ENCODE measurements at regions not wholly inside any gene's neighbourhood (a gene's known extent, or its start where the extent isn't known, plus 50 kb on each side); places are given as distances from the start of the nearest gene placed in this dataset.

- DNase-seq (ENCODE audit: low spot score in 2 of 2) = no peak
- Mint-ChIP-seq H3K4me3 (no peak overlapping the region), H3K9me3 (no peaks in the 10 kb centered on the region), H3K27ac (no peak overlapping the region), H3K4me1 (no peaks in the 10 kb centered on the region), H3K36me3 (no peaks in the 10 kb centered on the region)
- ATAC-seq = no peak
These were observed 86.8 kb upstream of the RGS4 start for GRCh38 chr1:162982364-162982763.

DNA sequence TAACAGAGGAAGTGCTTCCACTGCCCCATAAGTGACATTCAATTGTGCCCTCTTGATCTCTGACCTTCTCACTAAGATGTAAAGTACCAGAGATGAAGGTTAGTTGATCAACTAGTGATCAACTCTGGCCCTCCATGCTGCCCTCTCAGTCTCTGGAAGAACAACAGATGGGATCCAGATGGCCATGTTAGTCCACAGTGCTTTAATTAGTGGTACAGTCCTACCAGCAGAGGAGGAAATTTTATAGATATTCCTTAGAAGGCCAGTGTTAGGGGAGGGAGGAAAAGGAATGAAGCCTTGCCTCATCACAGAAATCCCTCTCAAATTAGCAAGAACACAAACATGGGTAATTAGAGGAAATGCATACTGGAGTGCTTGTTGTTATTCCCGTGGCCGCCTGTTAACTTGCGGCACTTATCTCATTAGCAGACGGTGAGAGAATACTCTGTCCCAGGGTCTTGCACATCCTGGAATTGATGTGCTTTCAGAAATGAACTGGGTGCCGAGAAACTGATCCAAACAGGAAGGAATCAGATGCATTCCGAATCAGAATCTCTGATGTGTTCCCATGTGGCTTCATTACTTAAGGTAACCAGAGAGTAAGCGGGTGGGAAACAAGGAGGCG, 91.1 kb upstream of the RGS4 start:
- Mint-ChIP-seq H3K27ac (no peak overlapping the region), H3K4me1 (no peaks in the 10 kb centered on the region), H3K36me3 (no peaks in the 10 kb centered on the region), H3K9me3 (no peaks in the 10 kb centered on the region), H3K4me3 (no peak overlapping the region)
- DNase-seq (ENCODE audit: low spot score in 2 of 2) = no peak
- no peak for ATAC-seq

DNA sequence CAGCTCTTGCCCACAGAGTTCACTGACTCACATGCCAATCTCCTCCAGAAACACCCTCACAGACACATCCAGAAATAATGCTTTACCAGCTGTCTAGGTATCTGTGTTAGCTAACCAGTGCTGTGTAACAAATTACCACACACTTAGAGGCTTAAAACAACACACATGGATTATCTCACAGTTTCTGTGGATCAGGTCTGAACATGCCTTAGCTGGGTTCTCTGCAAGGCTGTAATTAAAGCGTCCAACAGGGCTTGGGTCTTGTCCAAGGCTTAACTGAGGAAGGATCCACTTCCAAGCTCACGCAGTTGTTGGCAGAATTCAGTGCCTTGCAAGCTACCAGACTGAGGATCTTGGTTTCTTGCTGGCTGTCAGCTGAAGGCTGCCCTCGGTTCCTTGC, 92.5 kb upstream of the RGS4 start:
- Mint-ChIP-seq H3K4me1 (no peaks in the 10 kb centered on the region), H3K9me3 (no peaks in the 10 kb centered on the region), H3K4me3 (no peak overlapping the region), H3K27ac (no peak overlapping the region), H3K36me3 (no peaks in the 10 kb centered on the region)
- no peak for ATAC-seq
- no peak for DNase-seq (ENCODE audit: low spot score in 2 of 2)

- H3K4me3 Mint-ChIP-seq = no peak overlapping the region
- H3K9me3 Mint-ChIP-seq = no peaks in the 10 kb centered on the region
- no peak for DNase-seq (ENCODE audit: low spot score in 2 of 2)
- ATAC-seq = no peak
- no peaks in the 10 kb centered on the region for H3K36me3 Mint-ChIP-seq
- H3K27ac Mint-ChIP-seq = no peak overlapping the region
- H3K4me1 Mint-ChIP-seq = no peaks in the 10 kb centered on the region
These were observed 94.4 kb upstream of the RGS4 start for GRCh38 chr1:162974810-162975209.

GRCh38 chr1:162973381-162973795, 95.8 kb upstream of the RGS4 start:
- H3K4me1 Mint-ChIP-seq = no peaks in the 10 kb centered on the region
- no peak overlapping the region for H3K4me3 Mint-ChIP-seq
- no peak overlapping the region for H3K27ac Mint-ChIP-seq
- ATAC-seq = no peak
- no peaks in the 10 kb centered on the region for H3K9me3 Mint-ChIP-seq
- DNase-seq (ENCODE audit: low spot score in 2 of 2) = no peak
- H3K36me3 Mint-ChIP-seq = no peaks in the 10 kb centered on the region

DNA sequence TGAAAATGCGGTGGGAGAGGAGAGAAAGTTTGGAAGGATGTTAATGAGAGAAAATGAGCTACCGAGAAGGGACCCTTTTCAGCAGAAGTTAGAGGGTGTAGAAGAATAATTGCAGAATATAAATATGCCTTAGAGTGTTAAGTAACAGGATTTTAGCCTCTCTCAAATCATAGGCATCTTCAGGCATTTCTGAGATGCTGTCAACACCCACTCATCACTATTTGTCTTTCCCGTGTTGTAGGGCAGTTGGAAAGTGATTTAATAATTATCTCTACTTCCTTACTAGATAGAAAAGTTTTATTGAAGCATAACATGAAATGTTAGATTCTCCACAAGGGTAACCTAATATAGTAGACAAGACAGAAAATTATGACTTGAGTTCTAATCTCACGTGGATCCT, 96.4 kb upstream of the RGS4 start:
- DNase-seq (ENCODE audit: low spot score in 2 of 2) (no peak), ATAC-seq (no peak)
- Mint-ChIP-seq H3K4me3 (no peak overlapping the region), H3K9me3 (no peaks in the 10 kb centered on the region), H3K27ac (no peak overlapping the region), H3K4me1 (no peaks in the 10 kb centered on the region), H3K36me3 (no peaks in the 10 kb centered on the region)

- Mint-ChIP-seq H3K4me1 (no peaks in the 10 kb centered on the region), H3K9me3 (no peaks in the 10 kb centered on the region), H3K4me3 (no peak overlapping the region), H3K36me3 (no peaks in the 10 kb centered on the region), H3K27ac (no peak overlapping the region)
- ATAC-seq (no peak), DNase-seq (ENCODE audit: low spot score in 2 of 2) (no peak)
These were observed 99.1 kb upstream of the RGS4 start for GRCh38 chr1:162970021-162970420.

GRCh38 chr1:162966613-162967012, 102.5 kb upstream of the RGS4 start:
- no peak for DNase-seq (ENCODE audit: low spot score in 2 of 2)
- no peaks in the 10 kb centered on the region for H3K36me3 Mint-ChIP-seq
- no peak overlapping the region for H3K4me3 Mint-ChIP-seq
- ATAC-seq = no peak
- H3K9me3 Mint-ChIP-seq = peaks cover 3% of the 10 kb centered on the region
- no peaks in the 10 kb centered on the region for H3K4me1 Mint-ChIP-seq
- no peak overlapping the region for H3K27ac Mint-ChIP-seq

- no peaks in the 10 kb centered on the region for H3K36me3 Mint-ChIP-seq
- peaks cover 3% of the 10 kb centered on the region for H3K9me3 Mint-ChIP-seq
- H3K4me3 Mint-ChIP-seq = no peak overlapping the region
- H3K4me1 Mint-ChIP-seq = no peaks in the 10 kb centered on the region
- no peak for ATAC-seq
- no peak for DNase-seq (ENCODE audit: low spot score in 2 of 2)
- no peak overlapping the region for H3K27ac Mint-ChIP-seq
These were observed 103.9 kb upstream of the CCDC190 start for GRCh38 chr1:162964901-162965300.

DNA sequence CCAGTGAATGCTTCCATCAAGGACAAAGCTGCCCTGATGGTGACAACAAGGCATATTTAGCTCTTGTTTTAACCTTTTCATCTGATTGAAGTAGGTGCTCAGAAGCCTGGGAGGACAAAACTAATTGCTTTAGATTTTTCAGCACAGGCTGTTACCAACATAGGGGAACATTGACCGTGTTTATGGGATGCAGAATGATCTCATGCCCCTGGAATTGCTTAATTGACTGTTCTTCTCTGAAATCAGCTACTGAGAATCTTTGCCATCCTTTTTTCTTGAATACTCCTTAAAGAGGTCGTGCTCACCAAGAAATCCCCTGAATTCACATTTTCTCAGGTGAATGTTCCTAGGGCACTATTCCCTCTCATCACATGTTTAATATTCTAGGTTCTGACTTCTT, 95.9 kb upstream of the CCDC190 start:
- Mint-ChIP-seq H3K4me3 (no peak overlapping the region), H3K36me3 (no peaks in the 10 kb centered on the region)
- DNase-seq (ENCODE audit: low spot score in 2 of 2) = no peak

DNA sequence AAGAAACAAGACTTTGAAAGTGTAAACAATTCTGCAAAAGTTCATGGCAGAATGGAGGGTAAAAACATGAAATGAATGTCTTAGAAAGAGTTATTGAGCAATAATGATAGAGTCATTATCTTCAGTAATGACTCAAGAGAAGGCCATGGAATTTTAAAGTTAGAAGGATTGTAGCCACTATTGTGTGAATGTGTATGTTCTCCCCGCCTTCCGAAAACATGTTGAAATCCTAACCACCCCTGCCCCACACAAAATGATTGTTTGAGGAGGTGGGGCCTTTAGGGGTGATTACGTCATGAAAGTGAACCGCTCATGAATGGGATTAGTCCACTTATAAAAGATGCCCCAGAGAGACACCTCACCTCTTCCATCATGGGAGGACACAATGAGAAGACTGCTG, 93.8 kb upstream of the CCDC190 start:
- DNase-seq (ENCODE audit: low spot score in 2 of 2) (no peak), ATAC-seq (no peak)
- H3K36me3 Mint-ChIP-seq = no peaks in the 10 kb centered on the region
- no peak overlapping the region for H3K4me3 Mint-ChIP-seq
- no peaks in the 10 kb centered on the region for H3K4me1 Mint-ChIP-seq
- no peak overlapping the region for H3K27ac Mint-ChIP-seq
- no peaks in the 10 kb centered on the region for H3K9me3 Mint-ChIP-seq

More for the DNA sequence above, 95.9 kb upstream of the CCDC190 start:
- Mint-ChIP-seq H3K9me3 (no peaks in the 10 kb centered on the region), H3K4me1 (no peaks in the 10 kb centered on the region), H3K27ac (no peak overlapping the region)
- no peak for ATAC-seq

GRCh38 chr1:162952956-162953355, 92.0 kb upstream of the CCDC190 start:
- H3K9me3 Mint-ChIP-seq = no peaks in the 10 kb centered on the region
- H3K27ac Mint-ChIP-seq = no peak overlapping the region
- no peak for ATAC-seq
- no peak overlapping the region for H3K4me3 Mint-ChIP-seq
- DNase-seq (ENCODE audit: low spot score in 2 of 2) = no peak
- H3K4me1 Mint-ChIP-seq = no peaks in the 10 kb centered on the region
- H3K36me3 Mint-ChIP-seq = no peaks in the 10 kb centered on the region

DNA sequence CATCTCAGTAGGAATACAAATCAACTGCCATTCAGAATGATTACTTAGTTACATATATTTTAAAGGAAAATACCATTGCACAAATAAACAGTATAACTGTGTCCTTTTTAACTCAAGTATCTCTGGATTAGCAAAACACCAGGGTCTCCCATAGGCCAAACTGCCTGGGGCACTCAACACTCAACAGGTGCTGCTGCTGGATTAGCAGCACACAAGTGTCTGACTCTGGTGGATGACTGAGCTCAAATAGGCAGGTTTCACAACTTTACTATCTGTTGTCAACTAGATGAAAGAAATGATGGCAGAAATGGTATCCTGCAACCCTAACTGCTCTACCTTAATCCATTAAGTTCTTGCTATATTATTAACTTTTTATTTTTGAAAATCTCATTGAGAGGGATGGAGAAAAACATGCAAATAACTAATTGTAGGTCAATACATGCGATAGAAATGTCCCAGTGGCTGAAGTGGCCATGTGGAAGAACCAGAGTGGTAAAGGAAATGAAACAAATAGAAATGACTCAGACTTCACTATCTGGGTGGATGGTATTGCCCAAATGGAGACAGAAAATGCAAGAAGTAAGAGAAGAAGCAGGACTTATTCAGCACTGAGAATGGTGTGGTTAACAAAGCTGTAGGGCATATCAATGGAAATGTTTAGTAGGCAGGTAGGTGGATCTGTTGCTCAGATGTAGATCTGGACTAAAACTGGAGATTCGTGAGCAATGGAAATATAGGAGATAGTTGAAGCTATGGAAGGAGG, 90.8 kb upstream of the CCDC190 start:
- Mint-ChIP-seq H3K4me1 (no peaks in the 10 kb centered on the region), H3K4me3 (no peak overlapping the region), H3K27ac (no peak overlapping the region), H3K36me3 (no peaks in the 10 kb centered on the region), H3K9me3 (no peaks in the 10 kb centered on the region)
- DNase-seq (ENCODE audit: low spot score in 2 of 2) = no peak
- peak; percentile 72 for ATAC-seq

GRCh38 chr1:162950187-162950586, 89.2 kb upstream of the CCDC190 start:
- Mint-ChIP-seq H3K4me1 (no peaks in the 10 kb centered on the region), H3K27ac (no peak overlapping the region), H3K36me3 (no peaks in the 10 kb centered on the region), H3K4me3 (no peak overlapping the region), H3K9me3 (no peaks in the 10 kb centered on the region)
- DNase-seq (ENCODE audit: low spot score in 2 of 2) (no peak), ATAC-seq (no peak)

DNA sequence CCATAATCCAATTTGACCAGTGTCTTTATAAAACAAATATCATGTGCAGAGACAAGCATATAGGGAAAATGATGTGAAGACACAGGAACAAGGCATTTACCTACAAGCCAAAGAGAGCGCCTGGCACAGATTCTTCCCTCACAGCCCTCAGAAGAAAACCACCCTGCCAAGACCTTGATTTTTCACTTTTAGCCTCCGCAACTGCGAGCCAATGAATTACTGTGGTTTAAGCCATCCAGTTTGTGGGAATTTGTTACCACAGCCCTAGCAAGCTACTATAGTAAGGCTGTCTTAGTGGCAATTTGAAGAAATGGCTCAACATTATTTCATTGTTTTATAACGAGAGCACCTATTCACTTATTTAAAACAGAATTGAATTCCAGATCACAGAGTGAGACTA, 85.7 kb upstream of the CCDC190 start:
- no peaks in the 10 kb centered on the region for H3K9me3 Mint-ChIP-seq
- H3K36me3 Mint-ChIP-seq = no peaks in the 10 kb centered on the region
- no peak for ATAC-seq
- no peak overlapping the region for H3K4me3 Mint-ChIP-seq
- H3K4me1 Mint-ChIP-seq = no peaks in the 10 kb centered on the region
- H3K27ac Mint-ChIP-seq = no peak overlapping the region
- no peak for DNase-seq (ENCODE audit: low spot score in 2 of 2)

GRCh38 chr1:162944974-162945674, 84.1 kb upstream of the CCDC190 start:
- Mint-ChIP-seq H3K9me3 (no peaks in the 10 kb centered on the region), H3K27ac (no peak overlapping the region), H3K4me3 (no peak overlapping the region), H3K4me1 (no peaks in the 10 kb centered on the region), H3K36me3 (no peaks in the 10 kb centered on the region)
- DNase-seq (ENCODE audit: low spot score in 2 of 2) (no peak), ATAC-seq (no peak)

All from stimulated activated effector memory CD8-positive, alpha-beta T cell treated with anti-CD3 and anti-CD28 coated beads, Interleukin-12 subunit alpha, Interleukin-12 subunit beta, amount 100 ng/mL, for 72 hours (primary cell).